Lung (tissue), 11 donors: ENCODE measurements at regions not wholly inside any gene's neighbourhood (a gene's known extent, or its start where the extent isn't known, plus 50 kb on each side); places are given as distances from the start of the nearest gene placed in this dataset.

ENCODE experiments used
- ATAC-seq: fragments of 200-7000 bp; cut with Tn5 transposase; one replicate; pipeline ENCODE4 v1.9.1; 2020; ENCODE audit warnings: moderate number of reproducible peaks; ENCODE audit not compliant: insufficient read depth, low FRiP score
- DNase-seq, 3 donors: peaks; one replicate each; pipeline ENCODE4 v3.0.0-alpha.2; 2013 to 2017
- H3K27ac ChIP-seq, 2 donors: one replicate each; pipeline ENCODE4 v1.5.1; 2013; ENCODE audit warnings: mild to moderate bottlenecking in 2 of 2, moderate library complexity in 2 of 2, control low read depth in 1 of 2, inconsistent platforms in 1 of 2, low read depth in 1 of 2, low read length in 1 of 2
- H3K27me3 ChIP-seq, 3 donors: one replicate each; pipeline ENCODE4 v1.5.1; 2013; ENCODE audit warnings: low read length in 2 of 3; ENCODE audit not compliant: control insufficient read depth in 3 of 3, insufficient read depth in 3 of 3
- H3K36me3 ChIP-seq, 4 donors: one replicate each; pipeline ENCODE4 v1.5.1; 2013; ENCODE audit warnings: low read length in 4 of 4, mild to moderate bottlenecking in 1 of 4, moderate library complexity in 1 of 4; ENCODE audit not compliant: control insufficient read depth in 4 of 4, insufficient read depth in 4 of 4
- H3K4me1 ChIP-seq, 5 donors: one replicate each; pipeline ENCODE4 v1.5.1; 2013; ENCODE audit warnings: low read length in 5 of 5, mild to moderate bottlenecking in 2 of 5, moderate library complexity in 1 of 5; ENCODE audit not compliant: control insufficient read depth in 5 of 5, insufficient read depth in 5 of 5
- H3K4me3 ChIP-seq: one replicate; pipeline ENCODE4 v1.5.1; 2013; ENCODE audit warnings: mild to moderate bottlenecking, control low read depth, moderate library complexity
- H3K9ac ChIP-seq, 2 donors: one replicate each; pipeline ENCODE4 v1.5.1; 2013; ENCODE audit warnings: low read length in 2 of 2, control low read depth in 1 of 2; ENCODE audit not compliant: insufficient read depth in 1 of 2
- H3K9me3 ChIP-seq, 4 donors: one replicate each; pipeline ENCODE4 v1.5.1; 2013; ENCODE audit warnings: low read length in 3 of 4, mild to moderate bottlenecking in 1 of 4, moderate library complexity in 1 of 4; ENCODE audit not compliant: control insufficient read depth in 4 of 4, insufficient read depth in 3 of 4
- CTCF ChIP-seq: IDR thresholded peaks from 2 replicates; pipeline ENCODE4 v1.5.1; 2012; ENCODE audit warnings: mild to moderate bottlenecking; ENCODE audit errors: control extremely low read depth, extremely low read depth
- WGBS, 2 donors: extraction: QIAGEN DNeasy Blood & Tissue Kit; methylation state at CpG; one replicate each; pipeline ENCODE4 v1.1.7; 2013; 5-methylcytosine and 5-hydroxymethylcytosine counted together
- donor health status: control.
- donor health status: control.
- donor health status: Bipolar disorder and iron deficiency.
- donor health status: healthy.
- donor health status: DM: yes; HTN: yes; CAD: no.

DNA sequence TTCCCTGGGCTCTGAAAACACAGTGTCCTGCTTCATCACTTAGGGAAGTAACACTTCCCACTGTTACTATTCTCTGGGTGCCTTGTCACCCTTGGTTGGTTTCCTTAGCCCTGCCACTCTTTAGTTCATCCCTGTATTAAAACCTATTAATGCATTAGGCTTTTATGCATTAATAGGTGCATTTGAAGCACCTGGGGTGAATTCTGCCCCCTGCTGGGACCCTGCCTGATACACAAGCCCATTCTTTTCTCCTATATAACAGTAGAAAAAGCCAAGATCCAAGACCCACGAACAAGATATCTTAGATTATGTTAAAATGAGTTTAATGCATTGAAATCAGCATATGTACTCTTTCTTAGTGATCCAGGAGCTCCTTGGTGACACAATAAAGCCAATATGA is 235.7 kb downstream of the PMP22 start:
- DNase-seq (no peak), ATAC-seq (no peak)
- Histone ChIP-seq H3K27ac (no peak overlapping the region), H3K4me3 (no peak overlapping the region), H3K27me3 (no peaks in the 10 kb centered on the region), H3K4me1 (no peaks in the 10 kb centered on the region), H3K9ac (no peak overlapping the region), H3K36me3 (no peaks in the 10 kb centered on the region), H3K9me3 (peaks cover 0 to 2% (median 0%) of the 10 kb centered on the region in 4 donors)
- WGBS, 2 donors, result 69 to 82% methylated on average over 1 of the region's 1 CpG
- TF ChIP-seq CTCF, result no peak

DNA sequence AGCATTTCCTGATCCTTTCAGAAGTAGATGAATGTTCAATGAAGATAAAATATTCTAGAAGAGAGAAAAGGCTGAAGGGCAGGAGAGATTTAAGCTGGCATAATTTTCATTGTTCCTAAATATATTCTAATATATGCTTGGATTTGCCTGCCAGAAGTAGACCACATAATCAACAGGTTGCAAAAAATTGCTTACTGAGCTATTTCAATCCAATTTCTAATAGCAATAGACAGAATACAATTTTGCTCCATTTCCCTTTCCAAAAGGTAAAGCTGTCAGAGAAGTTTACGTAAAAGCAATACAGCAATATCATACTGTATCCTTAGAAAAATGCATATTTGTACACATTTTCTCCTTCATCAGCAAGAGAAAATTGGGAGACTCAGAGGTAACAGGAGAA is 237.3 kb downstream of the PMP22 start:
- 95 to 98% methylated on average over 1 of the region's 1 CpG for WGBS, 2 donors
- H3K27ac ChIP-seq, result no peak overlapping the region
- H3K9me3 ChIP-seq, result no peaks in the 10 kb centered on the region
- DNase-seq (no peak), ATAC-seq (no peak)
- no peak overlapping the region for H3K4me3 ChIP-seq
- H3K4me1 ChIP-seq, result no peaks in the 10 kb centered on the region
- no peak for TF ChIP-seq CTCF
- no peak overlapping the region for H3K9ac ChIP-seq
- no peaks in the 10 kb centered on the region for H3K27me3 ChIP-seq
- no peaks in the 10 kb centered on the region for H3K36me3 ChIP-seq

DNA sequence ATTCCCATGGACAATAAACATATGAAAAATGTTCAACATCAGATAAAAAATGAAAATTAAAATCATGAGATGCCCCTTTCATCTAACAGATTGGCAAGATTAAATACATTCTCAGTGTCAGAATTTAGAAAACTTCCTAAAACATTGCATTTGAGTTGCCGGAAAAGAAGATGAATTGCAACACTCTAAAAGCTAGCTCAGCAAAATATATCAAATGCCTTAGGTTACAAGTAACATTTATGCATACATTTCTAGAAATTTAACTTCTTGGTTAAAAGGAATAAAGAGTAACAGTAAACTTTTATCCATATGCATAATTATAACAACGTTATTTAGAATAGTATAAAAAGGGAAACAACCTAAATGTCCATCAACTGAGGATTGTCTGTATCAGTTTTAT is 239.0 kb downstream of the PMP22 start:
- Histone ChIP-seq H3K9me3 (peaks cover 0 to 4% (median 0%) of the 10 kb centered on the region in 4 donors), H3K4me3 (no peak overlapping the region), H3K27ac (no peak overlapping the region), H3K9ac (no peak overlapping the region), H3K36me3 (no peaks in the 10 kb centered on the region), H3K4me1 (no peaks in the 10 kb centered on the region), H3K27me3 (no peaks in the 10 kb centered on the region)
- DNase-seq, result no peak
- no peak for TF ChIP-seq CTCF
- 75 to 78% methylated on average over 2 of the region's 2 CpGs for WGBS, 2 donors
- no peak for ATAC-seq

GRCh38 chr17:15023589-15024336 is 241.4 kb downstream of the PMP22 start:
- no peaks in the 10 kb centered on the region for H3K4me1 ChIP-seq
- H3K9me3 ChIP-seq, result peaks cover 0 to 4% (median 0%) of the 10 kb centered on the region in 4 donors
- DNase-seq (no peak), ATAC-seq (no peak)
- H3K4me3 ChIP-seq, result no peak overlapping the region
- H3K27me3 ChIP-seq, result no peaks in the 10 kb centered on the region
- no peak overlapping the region for H3K27ac ChIP-seq
- no peak overlapping the region for H3K9ac ChIP-seq
- H3K36me3 ChIP-seq, result no peaks in the 10 kb centered on the region
- no peak for TF ChIP-seq CTCF
- WGBS, 2 donors, result 91 to 92% methylated on average over 10 of the region's 10 CpGs
